Left kidney (tissue), 1 donor: ENCODE measurements at regions not wholly inside any gene's neighbourhood (a gene's known extent, or its start where the extent isn't known, plus 50 kb on each side); places are given as distances from the start of the nearest gene placed in this dataset.

Source experiments
- DNase-seq: peaks from one replicate; pipeline ENCODE4 v3.0.0-alpha.2; 2013

DNA sequence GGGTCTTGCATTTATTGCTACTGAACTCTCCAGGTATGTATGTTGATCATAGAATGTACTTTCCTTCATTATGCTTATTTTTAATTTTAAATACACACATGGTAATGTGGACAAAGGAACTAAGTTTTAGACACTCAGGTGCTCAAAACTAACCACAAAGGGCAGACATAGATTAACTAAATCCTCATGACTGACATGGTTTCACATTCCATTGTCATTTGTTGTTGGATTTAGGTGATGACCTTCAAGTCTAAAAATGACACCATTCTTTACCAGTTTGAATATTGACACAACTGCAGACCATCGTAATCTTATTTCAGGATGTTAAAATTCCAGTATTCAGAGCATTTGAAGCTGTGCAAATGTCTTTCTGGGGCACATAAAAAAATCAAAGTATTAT is 128.4 kb downstream of the BBS10 start:
- DNase-seq = no peak

DNA sequence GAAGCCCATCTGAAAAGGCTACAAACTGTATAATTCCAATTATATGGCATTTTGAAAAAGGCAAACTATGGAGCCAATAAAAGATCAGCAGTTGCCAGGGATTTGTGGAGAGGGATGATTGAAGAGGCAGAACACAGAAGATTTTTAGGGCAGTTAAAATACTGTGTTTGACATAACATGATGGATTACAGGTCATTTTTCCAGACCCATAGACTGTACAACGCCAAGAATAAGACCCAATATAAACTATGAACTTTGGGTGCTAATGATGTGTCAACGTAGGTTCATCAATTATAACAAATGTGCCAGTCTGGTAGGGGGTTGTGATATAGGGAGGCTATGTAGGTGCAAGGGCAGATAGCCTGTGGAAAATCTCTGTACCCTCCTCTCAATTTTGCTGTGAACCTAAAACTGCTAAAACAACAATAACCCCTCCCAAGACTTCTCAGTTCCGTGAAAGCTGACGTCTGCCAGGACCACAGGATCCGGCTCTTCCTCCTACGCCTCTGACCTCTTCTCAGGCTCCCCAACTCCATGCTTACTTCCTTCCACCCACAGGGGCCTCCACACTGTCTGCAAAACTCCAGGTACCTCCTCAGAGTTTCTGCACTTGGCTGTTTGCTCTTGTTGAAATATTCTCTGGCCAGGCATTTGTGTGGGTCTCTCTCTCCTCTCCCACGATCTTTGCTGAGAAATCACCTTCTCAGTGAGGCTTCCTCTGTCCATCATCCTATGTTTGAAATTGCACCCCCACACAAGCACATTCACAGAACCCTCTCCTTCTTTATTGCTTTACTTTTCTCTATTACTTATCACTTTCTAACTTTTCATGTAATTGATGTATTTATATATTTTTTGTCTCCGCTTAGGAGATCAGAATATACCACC is 131.4 kb downstream of the BBS10 start:
- no peak for DNase-seq

DNA sequence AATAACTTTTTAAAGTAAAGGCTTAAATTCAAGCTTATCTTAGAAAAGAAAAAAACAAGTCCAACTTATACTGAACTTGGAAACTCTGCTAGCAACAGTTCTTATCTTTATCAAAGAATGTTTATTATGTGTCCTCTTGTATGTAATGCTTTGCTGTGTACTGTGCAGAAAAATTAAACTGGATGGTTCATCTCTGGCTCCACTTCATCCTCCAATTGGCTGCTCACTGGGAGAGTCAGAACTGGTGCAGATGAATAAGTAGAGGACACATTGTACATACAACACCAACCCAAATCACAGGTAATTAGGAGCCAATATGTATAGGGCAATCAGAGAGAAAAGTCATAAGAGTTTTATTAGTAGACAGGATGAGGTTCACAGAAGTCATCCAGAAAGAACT is 123.6 kb upstream of the NAP1L1 start:
- no peak for DNase-seq

DNA sequence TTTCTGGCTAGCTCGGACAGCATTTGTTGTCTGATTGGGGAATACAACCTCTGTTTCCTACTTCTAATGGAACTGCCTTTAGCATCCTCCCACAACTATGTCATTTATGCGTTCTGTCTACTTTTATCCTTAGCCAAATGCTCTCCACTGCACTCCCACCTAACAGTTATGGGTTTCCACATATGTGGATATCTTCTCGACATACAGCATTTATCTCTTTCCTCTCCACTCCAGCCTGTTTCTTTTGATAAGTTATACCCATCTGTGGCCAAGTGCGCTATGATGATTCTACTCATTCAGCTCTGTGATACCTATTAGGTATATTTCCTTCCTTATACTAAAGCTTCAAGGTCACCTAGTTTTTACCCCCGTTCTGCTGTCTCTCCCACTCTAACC is 122.2 kb upstream of the NAP1L1 start:
- no peak for DNase-seq

DNA sequence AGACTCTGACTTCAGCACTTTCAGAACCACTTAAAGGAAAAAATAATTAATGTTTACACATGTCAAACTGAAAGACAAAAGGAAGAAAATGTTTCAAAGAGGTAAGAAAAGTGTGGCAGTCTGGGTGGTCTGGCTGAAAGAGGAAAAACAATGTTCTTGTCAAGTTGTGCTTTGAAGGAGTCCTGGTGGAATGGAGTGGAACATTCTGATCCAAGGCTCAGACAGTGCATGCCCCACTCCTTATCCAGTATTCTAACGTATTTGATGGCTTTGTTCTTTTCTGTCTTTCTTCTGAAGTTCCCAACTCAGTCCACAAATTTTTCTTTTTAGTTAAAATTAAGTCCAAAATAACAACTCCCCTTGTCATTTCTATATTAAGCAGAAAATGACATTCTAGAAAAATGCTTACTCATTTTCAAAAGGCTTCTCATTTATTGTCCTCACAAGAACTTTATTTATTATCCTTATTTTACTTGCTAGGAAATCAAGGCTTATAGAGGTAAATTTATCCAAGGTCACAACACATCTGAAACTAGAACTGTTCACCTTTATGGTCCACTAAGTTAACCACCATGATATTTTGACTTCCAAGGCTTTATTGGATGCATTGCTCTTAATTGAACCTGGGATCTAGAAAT is 121.7 kb upstream of the NAP1L1 start:
- DNase-seq = no peak

DNA sequence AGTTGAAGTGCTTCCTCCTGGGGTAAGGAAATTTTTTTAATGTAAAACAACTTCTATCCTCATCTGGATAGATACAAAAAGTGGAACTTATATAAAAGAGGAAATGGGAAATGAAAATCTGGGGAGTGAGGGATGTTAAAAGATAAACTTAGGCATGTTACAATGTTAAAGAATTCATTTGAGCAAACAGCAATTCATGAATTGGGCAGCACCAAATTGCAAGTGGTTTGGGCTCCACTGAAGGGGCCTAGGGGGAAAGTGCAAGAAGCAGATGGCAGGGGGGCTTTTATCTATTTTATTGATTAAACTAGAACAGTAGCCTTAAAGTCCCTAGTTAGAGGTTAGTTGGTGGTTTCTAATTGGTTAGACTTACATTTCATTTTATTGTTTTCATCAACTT is 118.1 kb upstream of the NAP1L1 start:
- DNase-seq = no peak

DNA sequence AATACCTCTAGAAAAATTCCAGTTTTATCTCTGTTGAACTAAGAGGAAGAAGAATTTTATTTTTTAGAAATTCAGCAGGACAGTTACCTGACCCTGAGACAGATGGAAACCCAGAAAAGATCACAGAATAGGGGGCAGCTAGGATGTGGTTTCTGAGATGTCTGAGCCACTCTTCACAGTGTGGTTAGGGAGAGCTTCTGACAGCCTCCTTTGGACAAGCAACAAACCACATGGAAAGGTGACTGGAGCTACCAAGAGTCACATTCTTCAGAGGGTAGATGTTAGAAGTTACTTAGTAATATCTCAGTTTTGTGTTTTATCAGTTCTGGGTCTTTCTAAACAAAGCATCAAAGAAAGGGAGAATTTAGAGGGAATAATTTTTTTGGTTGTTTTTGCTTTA is 117.3 kb upstream of the NAP1L1 start:
- DNase-seq = no peak

DNA sequence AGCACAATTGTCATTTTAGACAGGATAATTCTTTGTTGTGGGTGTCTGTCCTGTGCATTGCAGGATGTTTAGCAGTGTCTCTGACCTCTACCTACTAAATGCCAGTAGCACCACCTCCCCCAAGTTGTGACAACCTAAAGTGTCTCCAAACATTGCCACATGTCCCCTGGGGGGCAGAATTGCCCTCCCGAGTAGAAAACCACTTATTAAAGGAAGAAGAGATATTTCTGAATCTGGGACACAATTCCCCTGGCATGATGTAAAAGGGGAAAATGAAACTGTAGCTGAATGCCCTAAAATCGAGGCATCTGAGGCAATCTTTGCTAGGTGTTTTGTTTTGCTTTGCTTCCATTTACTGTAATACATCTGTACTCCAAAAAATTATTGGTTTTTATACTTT is 116.8 kb upstream of the NAP1L1 start:
- no peak for DNase-seq

DNA sequence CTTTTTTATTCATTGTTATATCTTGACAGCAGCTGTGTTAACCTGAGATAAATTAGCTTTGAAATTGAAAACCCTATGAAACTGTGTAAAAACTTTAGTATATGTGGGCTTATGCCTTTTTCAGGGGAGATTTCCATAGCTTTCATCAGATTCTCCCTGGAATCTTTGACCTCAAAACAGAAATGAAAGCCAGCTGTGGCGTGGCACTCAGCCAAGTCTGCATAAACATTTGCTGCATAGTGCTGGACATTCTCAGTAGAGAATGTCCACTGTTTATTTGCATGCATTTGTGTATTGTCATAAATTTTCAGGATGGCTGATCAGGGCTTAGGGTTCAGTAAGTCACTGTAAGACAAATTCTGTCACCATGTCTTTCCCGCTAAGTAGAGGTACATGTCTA is 115.3 kb upstream of the NAP1L1 start:
- DNase-seq = no peak

DNA sequence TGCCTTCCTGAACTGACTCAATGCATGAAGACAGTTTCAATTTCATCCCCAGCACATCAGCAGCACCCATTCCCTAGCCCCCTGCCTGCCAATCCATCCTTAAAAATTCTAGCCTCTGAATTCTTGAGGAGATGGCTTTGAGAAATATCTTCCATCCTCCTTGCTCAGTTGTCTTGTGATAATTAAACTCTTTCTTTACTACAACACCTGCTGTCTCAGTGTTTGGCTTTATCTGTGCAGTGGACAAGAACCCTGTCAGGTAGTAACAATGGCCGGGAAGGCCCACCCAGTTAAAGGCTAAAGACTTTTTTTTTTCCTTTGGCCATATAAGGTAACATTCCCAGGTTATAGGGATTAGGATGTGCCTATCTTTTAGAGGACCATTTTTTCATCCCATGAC is 114.4 kb upstream of the NAP1L1 start:
- DNase-seq = no peak

DNA sequence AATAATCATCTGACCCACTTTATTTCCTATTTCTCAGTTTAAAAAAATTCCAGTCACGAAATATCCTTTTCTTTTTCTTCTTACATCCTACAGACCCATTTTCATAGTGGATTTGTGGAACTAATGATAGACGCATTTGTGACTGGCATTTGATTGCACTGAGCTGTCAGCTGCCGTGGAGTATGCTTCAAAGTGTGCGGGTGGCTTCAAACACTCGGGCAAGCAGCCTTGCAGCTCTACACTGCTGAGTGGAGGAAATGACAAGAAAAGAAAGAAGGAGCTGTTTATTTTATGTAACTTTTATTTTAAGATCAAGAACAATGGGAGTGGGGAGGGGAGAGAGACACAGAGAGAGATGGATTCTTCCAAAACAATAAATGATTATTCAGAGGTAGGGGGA is 112.8 kb upstream of the NAP1L1 start:
- DNase-seq = no peak

DNA sequence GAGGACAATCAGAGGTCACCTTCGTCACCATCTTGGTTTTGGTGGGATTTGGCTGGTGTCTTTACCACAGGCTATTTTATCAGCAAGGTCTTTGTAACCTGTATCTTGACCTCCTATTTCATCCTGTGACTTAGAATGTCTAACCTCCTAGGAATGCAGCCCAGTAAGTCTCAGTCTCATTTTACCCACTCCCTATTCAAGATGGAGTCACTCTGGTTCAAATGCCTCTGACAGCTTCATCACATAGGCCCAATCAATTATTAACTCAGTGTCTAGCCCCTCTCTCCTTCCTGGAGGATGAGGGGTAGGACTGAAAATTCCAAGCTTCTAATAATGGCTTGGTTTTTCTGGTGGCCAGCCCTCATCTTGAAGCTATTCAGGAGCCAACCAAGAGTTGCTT is 111.4 kb upstream of the NAP1L1 start:
- no peak for DNase-seq

DNA sequence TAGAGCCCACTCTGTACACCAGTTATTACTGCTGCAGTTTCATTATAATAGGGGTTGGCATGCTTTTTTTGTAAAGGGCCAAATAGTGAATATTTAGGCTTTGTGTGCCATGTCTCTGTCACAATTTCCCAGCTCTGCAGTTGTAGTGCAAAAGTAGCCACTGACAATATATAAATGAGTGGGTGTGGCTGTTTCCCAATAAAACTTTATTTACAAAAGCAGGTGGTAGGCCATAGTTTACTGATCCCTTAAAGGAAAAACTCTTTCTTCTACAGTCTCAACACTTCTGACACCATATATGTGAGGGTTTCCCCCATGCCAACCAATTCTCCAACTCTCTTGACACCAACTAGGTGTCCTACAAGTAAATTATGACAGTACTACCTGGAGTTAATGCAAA is 110.2 kb upstream of the NAP1L1 start:
- no peak for DNase-seq

DNA sequence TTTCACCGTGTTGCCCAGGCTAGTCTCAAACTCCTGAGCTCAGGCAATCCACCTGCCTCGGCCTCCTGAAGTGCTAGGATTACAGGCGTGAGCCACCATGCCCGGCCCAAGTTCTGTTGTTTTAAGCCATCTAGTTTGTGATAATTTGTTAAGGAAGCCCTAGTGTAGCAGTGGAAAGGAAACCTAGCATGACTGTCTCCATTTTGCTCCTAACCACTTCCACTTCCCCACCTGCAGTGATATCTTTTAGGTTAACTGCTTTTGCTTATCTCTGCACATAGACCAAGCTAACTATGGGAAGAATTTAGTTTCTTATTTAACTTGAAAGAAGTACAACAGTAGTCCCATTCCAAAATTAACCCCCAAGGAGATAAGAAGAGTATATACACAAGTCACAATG is 109.5 kb upstream of the NAP1L1 start:
- no peak for DNase-seq

DNA sequence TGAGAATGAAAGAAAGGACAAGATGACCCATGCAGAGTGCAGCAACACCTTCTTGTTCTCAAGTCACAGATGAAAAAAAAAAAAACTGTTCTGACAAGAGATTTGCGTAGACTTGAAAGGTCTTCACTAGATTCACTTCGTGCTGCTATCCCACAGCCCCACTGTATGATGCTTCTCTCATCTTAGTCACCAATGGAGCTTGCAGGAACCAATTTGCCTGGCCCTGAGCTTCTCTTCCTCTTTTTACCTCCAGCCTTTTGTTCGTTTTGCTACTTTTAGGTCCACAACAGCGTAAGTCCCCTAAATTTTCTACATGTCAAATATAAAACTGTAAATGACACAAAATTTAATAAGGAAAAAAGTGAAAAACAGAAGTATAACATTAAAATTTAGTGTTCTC is 107.9 kb upstream of the NAP1L1 start:
- no peak for DNase-seq

DNA sequence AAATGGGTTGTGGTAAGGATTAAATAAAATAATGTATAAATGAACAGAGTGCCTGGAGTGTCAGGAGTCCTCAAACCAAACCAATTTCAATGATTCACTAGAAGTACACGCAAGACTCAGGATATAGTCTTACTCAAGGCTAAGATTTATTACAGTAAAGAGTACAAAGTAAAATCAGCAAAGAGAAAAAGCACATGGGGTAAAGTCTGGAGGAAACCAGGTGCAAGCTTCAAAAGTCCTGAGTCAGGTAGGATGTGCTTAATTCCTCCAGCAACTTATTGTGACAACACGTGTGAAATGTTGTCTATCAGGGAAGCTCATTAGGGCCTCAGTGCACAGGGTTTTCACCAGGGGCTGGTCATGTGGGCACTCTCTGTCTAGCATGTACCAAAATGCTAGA is 105.8 kb upstream of the NAP1L1 start:
- no peak for DNase-seq

DNA sequence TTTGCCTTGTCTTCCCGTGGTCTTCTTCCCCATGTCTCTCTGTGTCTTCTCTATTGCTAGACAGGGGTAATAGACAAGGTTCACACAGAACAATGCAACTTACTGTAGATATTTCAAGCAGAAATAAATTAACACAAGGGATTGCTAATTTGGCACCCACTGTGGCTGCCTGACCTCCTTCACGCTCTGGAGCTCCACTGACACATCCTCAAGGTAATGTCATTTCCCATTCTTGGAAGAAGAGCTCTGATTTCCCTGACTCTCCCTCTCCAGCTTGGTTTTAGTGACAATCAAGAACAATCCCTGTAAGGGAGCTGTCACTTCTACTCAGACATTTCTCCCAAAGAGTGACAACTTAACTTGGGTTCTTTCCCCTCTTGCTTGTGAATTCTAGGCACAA is 105.4 kb upstream of the NAP1L1 start:
- no peak for DNase-seq

DNA sequence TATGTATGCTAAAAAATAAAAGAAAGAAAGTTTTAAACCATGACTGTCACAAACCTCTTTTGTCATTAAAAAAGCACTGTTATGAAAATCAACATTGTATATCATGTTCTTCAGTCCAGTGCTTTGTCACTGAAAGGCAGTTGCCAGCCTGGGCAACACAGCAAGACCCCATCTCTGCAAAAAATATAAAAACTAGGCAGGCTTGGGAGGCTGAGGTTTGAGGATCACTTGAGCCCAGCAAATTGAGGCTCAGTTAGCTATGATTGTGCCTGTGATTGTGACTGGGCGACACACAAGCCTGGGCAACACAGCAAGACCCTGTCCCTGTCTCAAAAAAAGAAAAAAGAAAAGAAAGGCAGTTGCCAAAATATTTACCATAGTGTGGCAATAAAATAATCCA is 102.7 kb upstream of the NAP1L1 start:
- no peak for DNase-seq

DNA sequence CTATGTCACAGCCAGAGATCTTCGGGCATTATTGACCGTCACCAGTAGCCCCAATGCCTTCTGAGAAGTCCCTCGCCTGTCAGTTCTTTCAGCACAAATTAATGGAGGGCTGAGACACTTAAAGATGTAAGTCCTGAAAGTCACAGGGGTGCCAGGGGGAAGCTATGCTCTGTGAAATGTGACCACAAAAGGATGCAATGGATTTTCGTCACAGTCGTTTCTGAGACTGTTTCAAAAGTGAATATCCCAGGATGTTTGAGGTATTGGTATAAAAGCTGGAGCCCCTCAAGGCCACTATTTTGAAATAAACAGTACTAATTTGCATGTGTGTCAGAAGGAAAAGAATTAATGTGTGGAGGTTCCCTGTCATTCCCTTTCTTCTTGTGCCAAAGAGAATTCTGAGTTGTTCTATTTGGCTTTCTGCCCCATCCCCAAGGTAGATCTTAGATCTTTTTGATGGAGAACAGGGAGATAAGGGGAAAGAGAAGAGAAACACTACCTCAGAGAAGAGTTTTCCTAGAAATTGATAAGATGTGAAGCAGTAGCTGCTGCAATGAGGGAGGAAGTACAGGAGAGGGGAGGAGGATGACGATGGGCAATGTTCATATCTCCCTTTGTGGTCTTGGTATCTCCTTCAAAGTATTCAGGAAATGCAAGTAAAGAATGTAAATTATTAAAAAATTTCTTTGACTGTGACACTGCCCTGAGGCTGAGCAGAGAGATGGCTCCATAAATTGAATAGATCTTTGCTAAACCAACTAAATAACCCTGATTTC is 101.8 kb upstream of the NAP1L1 start:
- DNase-seq = no peak

DNA sequence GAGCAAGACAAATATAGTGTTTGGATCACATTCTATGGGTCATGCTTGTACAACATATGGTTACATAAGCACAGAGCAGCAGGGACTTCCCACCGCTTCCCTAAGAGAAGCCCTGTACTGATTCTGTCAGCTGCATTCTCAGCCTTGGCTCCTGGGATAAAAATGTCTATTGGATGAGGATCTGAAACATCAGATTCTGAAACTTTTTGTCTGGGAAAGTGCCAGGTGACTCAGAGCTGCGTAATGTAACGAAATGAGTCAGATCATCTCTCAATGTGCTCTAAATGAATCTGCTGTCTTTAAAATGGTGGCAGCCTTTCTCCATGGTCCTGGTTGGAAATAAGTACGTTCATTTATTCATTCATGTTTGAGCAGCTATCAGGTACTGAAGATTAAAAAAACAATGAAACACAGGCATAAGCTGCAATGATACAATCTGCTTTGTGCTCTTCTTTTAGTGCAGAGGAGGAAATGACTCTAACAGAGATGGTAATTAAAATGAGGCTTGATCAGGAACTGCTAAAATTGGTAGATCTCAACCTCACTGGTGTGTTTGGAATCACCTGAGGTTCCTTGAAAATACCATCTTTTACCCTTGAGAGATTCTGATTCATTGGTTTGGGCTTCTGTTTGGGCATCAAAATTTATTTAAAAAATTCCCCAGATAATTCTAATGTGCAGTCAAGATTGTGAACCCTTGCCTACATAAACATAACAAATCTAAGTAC is 99.1 kb upstream of the NAP1L1 start:
- DNase-seq = no peak

DNA sequence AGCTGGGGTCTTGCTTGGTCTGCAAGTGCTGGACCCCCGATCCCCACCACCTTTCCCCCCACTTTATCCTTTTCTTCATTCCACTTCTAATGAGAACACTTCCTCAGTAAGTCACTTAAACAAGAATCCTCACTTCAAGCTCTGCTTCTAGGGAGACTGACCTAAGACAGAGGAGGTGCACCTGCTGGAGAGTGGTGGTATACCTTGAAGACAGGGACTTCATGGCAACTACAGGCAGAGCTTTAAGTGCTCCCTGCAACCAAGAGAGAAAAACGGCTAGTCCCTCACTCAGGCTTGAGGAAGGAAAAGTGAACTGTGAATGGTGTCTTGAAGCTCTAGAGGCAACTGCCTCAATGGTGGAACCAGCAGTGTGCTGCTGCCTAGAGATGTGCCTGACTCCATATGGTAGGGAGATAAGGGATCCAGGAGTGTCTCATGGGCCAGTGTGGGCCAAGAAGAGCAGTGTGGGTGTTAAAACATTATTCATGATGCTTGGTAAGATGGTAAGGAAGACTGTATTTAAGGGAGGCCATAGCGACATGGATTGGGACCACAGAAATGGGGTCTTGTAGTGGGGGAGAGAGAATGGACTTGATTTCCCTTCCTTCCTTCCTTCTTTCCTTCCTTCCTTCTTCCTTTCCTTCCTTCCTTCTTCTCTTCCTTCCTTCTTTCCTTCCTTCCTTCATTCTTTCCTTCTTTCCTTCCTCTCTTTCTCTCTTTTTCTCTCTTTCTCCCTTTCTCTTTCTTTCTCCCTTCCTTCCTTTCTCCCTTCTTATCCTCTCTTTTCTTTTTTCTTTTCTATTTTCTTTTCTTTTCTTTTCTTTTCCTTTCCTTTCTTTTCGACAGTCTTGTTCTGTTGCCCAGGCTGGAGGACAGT is 96.2 kb upstream of the NAP1L1 start:
- DNase-seq = no peak

DNA sequence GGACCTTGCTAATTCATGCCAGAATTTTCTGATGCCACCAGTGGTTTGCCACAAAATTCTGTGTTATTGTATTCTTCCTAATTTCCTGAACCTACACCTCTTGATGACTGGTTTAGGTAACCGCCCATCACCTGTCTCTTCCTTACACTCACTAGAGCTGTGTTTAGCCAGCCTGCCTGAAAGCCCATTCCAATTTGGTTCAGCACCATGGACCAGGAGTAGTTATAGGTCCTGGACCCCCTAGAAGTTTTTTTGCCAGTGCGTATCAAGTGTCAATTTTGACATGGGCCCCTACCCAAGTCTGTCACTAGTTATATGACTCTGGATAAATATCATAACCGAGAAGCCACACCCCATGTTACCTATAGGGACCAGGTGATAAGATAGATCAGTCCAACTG is 94.0 kb upstream of the NAP1L1 start:
- no peak for DNase-seq
